ENCODE measurements at regions not wholly inside any gene's neighbourhood (a gene's known extent, or its start where the extent isn't known, plus 50 kb on each side); places are given as distances from the start of the nearest gene placed in this dataset.

- DNase-seq (ENCODE audit: extremely low read depth in 1 of 11, low read depth in 9 of 11, low spot score in 4 of 11): no peak
Measured at GRCh38 chr12:91516695-91517047, 334.1 kb upstream of the DCN start.

DNA sequence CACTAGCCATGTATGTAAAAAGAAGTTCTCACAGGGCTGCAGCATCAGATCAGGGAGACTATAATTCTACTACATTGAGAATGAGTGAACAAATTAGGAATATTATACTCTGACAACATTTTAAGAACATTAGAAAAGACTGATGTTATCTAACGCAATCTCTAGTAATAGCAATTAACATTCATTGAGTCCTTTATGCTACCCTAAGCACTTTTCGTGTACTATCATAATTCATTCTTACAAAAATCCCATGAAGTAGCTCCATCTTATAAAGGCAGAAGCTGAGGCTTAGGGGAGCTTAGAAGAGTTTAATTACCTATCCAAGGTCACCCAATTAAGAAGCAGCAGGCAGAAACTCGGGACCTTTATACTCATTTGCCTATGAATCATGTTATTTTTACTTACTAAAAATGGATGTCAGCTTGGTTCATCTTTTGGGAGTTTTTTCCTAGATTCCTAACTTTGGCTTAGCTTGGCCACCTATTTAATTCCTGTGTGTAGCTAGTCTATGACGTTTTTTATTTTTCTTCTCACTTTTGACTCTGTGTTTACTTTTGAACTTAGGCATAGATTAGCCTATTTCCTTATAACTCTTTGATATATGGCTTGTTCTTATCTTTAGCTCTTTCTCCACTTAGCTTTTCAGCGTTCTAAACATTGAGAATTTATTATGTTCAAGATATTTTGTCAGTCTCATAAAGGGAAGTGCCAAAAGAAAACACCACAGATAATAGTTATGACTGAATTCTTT, 333.5 kb upstream of the DCN start:
- DNase-seq (ENCODE audit: extremely low read depth in 1 of 11, low read depth in 9 of 11, low spot score in 4 of 11): no peak

- DNase-seq (ENCODE audit: extremely low read depth in 1 of 11, low read depth in 9 of 11, low spot score in 4 of 11): no peak
Measured at GRCh38 chr12:91513313-91513712, 330.7 kb upstream of the DCN start.

DNA sequence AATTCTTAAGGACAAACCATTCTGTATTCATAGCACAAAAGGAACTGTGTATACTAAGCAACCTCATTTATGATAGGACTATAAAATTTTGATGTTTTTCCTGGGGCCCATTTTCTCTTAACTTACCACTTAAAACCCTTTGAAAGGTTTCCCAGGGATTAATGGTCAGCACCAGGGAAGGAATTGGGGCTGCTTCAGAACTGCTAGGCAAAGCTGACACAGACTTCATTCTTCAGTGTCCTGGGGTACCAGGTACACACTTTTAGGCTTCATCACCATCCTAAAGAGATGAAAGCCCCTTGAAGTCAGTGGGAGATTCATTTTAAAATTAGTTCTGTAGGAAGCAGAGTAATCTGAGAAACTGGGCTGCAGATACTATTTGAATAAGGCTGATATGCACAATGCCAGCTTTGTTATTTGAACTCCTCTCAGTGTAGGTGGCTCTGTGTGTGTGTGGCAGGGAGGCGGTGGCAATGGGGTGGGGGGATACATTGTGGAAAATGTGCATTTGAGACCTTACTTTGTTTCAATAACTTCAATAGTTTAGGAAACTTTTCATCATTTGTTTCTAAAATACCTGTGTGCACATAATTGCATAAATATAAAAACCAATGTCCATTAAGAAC, 329.3 kb upstream of the DCN start:
- DNase-seq (ENCODE audit: extremely low read depth in 1 of 11, low read depth in 9 of 11, low spot score in 4 of 11): no peak

GRCh38 chr12:91507754-91508153, 325.1 kb upstream of the DCN start:
- no peak for DNase-seq (ENCODE audit: extremely low read depth in 1 of 11, low read depth in 9 of 11, low spot score in 4 of 11)

DNA sequence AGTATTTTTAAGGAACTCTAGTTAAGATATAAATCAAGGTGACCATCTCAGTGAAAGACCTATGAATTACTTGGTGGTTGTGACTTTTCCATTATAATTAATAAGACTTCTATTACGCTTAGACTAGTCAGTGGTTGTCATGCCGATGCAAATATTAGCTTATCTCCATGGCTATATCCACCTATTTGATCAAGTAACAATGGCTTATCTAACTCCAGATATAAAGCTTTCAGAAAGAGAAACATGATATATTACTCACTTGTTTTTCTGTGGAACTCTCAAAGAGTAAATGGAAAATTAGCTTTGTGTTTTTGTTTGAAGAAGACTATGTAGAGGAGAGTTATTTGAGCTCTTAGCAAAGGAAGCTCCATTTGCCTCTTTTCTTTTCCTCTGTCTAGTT, 323.8 kb upstream of the DCN start:
- no peak for DNase-seq (ENCODE audit: extremely low read depth in 1 of 11, low read depth in 9 of 11, low spot score in 4 of 11)

GRCh38 chr12:91505006-91505405, 322.4 kb upstream of the DCN start:
- no peak for DNase-seq (ENCODE audit: extremely low read depth in 1 of 11, low read depth in 9 of 11, low spot score in 4 of 11)

DNA sequence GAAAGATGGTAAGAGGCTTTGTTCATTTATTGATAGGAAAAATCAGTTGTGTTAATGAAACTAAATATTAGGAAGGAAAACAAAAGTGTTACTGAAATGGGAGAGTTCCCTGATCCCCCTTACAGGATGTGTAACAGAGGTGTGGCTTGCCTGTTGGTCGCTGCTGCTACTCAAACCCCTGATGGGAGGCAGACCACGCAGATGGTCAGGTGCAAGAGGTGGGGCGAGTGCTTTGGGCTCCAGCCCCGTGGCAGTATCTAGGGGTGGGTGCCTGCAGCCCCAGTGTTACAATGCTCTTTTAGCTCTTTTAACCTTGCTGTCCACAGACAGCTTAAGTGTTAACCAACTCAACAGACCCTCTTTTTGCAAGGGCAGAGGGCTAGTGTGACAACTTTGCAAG, 319.6 kb upstream of the DCN start:
- no peak for DNase-seq (ENCODE audit: extremely low read depth in 1 of 11, low read depth in 9 of 11, low spot score in 4 of 11)

- DNase-seq (ENCODE audit: extremely low read depth in 1 of 11, low read depth in 9 of 11, low spot score in 4 of 11): no peak
Measured at GRCh38 chr12:91496337-91496736, 313.7 kb upstream of the DCN start.

- no peak for DNase-seq (ENCODE audit: extremely low read depth in 1 of 11, low read depth in 9 of 11, low spot score in 4 of 11)
Measured at GRCh38 chr12:91493308-91493707, 310.7 kb upstream of the DCN start.

- DNase-seq (ENCODE audit: extremely low read depth in 1 of 11, low read depth in 9 of 11, low spot score in 4 of 11): no peak
Measured at GRCh38 chr12:91492648-91493047, 310.0 kb upstream of the DCN start.

GRCh38 chr12:91490667-91491311, 308.2 kb upstream of the DCN start:
- DNase-seq (ENCODE audit: extremely low read depth in 1 of 11, low read depth in 9 of 11, low spot score in 4 of 11): no peak

DNA sequence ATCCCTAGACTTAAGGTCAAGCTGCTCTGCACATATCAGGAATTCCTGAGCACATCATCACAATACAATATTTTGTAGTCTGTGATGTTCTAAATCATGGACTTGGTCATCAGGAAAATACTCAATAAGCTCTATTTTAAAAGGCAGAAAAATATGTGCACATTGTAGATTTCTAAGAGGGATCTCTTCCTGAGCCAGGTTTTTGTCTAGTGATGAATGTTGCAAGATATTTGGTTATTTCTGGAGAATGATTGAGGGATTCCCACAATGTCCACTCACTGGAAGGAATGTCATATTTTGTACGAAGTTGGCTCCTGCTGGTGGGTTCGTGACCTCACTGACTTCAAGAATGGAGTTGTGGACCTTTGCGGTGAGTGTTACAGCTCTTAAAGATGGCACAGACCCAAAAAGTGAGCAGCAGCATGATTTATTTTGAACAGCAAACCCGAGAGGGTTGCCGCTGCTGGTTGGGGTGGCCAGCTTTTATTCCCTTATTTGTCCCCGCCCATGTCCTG, 300.9 kb upstream of the DCN start:
- no peak for DNase-seq (ENCODE audit: extremely low read depth in 1 of 11, low read depth in 9 of 11, low spot score in 4 of 11)

- no peak for DNase-seq (ENCODE audit: extremely low read depth in 1 of 11, low read depth in 9 of 11, low spot score in 4 of 11)
Measured at GRCh38 chr12:91482231-91482630, 299.6 kb upstream of the DCN start.

GRCh38 chr12:91478500-91478899, 295.9 kb upstream of the DCN start:
- no peak for DNase-seq (ENCODE audit: extremely low read depth in 1 of 11, low read depth in 9 of 11, low spot score in 4 of 11)

- no peak for DNase-seq (ENCODE audit: extremely low read depth in 1 of 11, low read depth in 9 of 11, low spot score in 4 of 11)
Measured at GRCh38 chr12:91467686-91468085, 285.1 kb upstream of the DCN start.

DNA sequence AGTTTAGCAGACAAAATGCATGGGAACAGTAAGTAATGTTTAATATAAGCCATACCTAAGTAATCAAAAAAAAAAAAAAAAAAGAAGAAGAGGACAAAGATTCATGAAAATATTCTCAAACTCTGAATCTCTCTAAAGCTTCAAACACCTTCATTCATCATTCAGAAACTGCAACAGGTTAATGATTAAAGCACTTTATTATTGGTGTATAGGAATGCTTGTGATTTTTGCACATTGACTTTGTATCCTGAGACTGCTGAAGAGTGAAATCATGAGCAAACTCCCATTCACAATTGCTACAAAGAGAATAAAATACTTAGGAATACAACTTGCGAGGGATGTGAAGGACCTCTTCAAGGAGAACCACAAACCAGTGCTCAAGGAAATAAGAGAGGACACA, 278.4 kb upstream of the DCN start:
- DNase-seq (ENCODE audit: extremely low read depth in 1 of 11, low read depth in 9 of 11, low spot score in 4 of 11): no peak

DNA sequence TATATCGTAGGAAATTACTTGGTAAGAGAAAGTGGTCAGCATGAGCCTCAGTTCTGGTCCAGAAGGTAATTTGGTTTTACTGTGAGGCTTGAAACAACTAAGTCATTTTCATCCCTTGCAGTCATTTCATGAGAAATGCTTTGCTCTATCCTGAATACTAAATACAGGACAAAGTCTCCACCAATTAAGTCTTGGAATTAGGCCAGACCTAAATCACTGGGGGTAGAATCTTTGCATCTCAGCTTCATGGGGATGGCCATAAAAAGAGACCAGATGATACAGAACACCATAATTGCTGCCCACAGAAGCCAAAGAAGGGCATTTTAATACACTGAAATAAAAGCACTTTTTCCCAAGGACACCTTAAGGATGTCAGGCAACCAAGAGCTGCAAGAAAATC, 277.9 kb upstream of the DCN start:
- no peak for DNase-seq (ENCODE audit: extremely low read depth in 1 of 11, low read depth in 9 of 11, low spot score in 4 of 11)

DNA sequence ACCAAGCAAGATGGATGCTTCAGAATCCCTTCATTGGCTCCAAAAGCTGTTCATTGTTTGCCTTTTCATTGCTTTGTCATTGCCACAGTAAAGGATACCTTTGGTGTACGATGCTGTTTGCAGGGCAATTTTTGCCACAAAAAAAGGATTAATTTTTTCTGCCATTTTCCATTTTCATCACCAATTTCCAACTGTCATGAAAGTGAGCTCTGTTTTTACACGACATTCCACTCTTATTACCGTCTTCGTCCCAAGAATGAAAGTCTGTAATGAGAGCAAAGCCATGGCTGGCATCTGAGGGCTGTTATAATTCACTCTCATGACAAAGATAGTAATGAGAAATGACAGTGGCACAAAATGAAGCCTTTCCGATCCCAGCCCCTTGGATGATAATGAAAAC, 272.7 kb upstream of the DCN start:
- DNase-seq (ENCODE audit: extremely low read depth in 1 of 11, low read depth in 9 of 11, low spot score in 4 of 11): no peak

GRCh38 chr12:91454179-91454578, 271.6 kb upstream of the DCN start:
- no peak for DNase-seq (ENCODE audit: extremely low read depth in 1 of 11, low read depth in 9 of 11, low spot score in 4 of 11)

All from renal cortex interstitium (tissue), 11 donors.